Neuron (in vitro differentiated cells): ENCODE measurements at regions not wholly inside any gene's neighbourhood (a gene's known extent, or its start where the extent isn't known, plus 50 kb on each side); places are given as distances from the start of the nearest gene placed in this dataset.

ENCODE experiments used
- H2AFZ ChIP-seq: one replicate; pipeline ENCODE4 v1.6.1; 2013; ENCODE audit warnings: low read depth, mild to moderate bottlenecking, inconsistent platforms, low read length, moderate library complexity
- H3K27me3 ChIP-seq: one replicate; pipeline ENCODE4 v1.6.1; 2013; ENCODE audit warnings: low read length; ENCODE audit not compliant: insufficient read depth
- H3K36me3 ChIP-seq: one replicate; pipeline ENCODE4 v1.6.1; 2013; ENCODE audit warnings: low read length; ENCODE audit not compliant: insufficient read depth
- H3K4me1 ChIP-seq: one replicate; pipeline ENCODE4 v1.6.1; 2013; ENCODE audit warnings: low read length; ENCODE audit not compliant: insufficient read depth
- H3K4me3 ChIP-seq: 2 replicates; pipeline ENCODE4 v1.5.1; 2013; ENCODE audit warnings: mild to moderate bottlenecking, low read length, moderate library complexity
- H3K9me3 ChIP-seq: one replicate; pipeline ENCODE4 v1.6.1; 2013; ENCODE audit warnings: low read length

DNA sequence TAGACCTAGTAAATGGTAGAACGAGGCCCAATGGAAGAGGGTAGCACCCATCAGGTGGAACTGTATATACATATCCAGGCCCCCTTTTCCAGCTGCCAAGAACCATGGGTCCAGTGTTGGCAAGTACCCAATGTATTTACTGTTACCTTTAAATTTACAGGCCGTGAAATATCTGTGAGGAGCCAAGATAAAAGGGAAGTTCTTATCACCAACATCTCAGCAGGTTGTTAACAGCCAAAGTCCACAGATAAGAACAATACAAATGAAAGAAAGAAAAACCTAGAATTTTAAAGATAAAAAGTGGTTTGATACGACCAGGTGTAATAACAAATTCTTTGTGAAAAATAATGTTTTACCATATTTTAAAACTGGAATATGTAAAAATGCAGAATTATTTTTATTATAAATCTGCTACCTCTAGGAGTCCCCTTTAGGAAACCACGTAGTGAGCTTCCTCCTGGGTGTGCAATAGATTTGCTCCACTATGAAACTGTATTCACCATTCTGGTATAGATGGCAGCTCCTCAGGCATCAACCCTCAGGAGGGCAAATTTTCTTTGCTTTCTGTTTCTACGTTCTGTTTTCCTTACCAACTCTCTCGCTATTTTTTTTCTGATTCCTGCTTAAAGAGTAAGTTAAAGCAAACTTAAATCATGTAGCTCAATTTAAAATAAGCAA, 292.2 kb upstream of the SLC10A2 start:
- Histone ChIP-seq H2AFZ (no peak overlapping the region), H3K4me3 (no peak overlapping the region), H3K9me3 (no peaks in the 10 kb centered on the region), H3K4me1 (peaks cover 2% of the 10 kb centered on the region), H3K36me3 (no peaks in the 10 kb centered on the region), H3K27me3 (peaks cover under 1% of the 10 kb centered on the region)

DNA sequence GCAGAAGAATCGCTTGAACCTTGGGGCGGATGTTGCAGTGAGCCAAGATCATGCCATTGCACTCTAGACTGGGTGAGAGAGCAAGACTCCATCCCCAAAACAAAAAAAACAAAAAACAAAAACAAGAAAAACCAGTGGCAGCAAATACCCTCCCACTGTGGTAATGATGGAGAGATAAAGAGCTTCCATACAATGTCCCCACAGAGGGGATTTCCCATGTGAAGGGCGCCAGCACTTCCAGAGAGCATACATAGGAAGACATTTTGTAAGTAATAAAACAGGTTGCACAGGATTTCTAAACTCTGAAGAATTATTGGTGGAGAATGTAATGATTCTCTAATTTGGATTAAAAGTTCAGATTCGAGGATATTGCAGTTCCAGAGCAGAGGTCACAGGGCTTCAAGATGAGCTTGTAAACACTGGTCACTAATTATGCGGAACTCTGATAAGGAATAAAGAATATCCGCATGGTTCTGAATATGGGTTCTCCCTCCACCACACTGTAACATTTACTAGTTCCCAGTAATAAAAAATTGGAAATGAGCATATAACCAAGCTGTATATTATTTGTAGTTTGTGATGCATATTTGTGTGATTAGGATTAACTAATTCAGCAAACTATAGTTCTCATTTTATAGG, 290.1 kb upstream of the SLC10A2 start:
- peaks cover 9% of the 10 kb centered on the region for H3K4me1 ChIP-seq
- H2AFZ ChIP-seq, result no peak overlapping the region
- no peaks in the 10 kb centered on the region for H3K36me3 ChIP-seq
- no peak overlapping the region for H3K4me3 ChIP-seq
- no peaks in the 10 kb centered on the region for H3K9me3 ChIP-seq
- H3K27me3 ChIP-seq, result no peaks in the 10 kb centered on the region

DNA sequence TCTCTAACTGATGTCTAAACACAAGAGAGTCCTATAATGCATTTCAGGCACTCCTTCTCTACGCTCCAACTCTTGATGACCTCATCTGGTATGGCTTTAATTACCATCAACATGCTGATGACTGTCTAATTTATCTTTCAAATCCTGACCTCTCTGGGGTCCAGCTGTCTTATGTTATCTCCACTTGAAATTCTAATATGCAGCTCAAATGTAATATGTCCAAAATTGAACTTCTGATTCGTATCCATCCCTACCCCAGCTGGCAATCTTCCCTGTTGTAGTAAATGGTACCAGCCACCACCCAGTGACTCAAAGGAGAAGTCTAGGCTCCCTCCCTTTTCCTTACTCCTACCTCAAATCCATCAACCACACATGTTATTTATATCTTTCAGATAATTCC, 288.0 kb upstream of the SLC10A2 start:
- no peak overlapping the region for H3K4me3 ChIP-seq
- no peak overlapping the region for H2AFZ ChIP-seq
- H3K9me3 ChIP-seq, result no peaks in the 10 kb centered on the region
- no peaks in the 10 kb centered on the region for H3K36me3 ChIP-seq
- H3K4me1 ChIP-seq, result peaks cover 18% of the 10 kb centered on the region
- H3K27me3 ChIP-seq, result no peaks in the 10 kb centered on the region

DNA sequence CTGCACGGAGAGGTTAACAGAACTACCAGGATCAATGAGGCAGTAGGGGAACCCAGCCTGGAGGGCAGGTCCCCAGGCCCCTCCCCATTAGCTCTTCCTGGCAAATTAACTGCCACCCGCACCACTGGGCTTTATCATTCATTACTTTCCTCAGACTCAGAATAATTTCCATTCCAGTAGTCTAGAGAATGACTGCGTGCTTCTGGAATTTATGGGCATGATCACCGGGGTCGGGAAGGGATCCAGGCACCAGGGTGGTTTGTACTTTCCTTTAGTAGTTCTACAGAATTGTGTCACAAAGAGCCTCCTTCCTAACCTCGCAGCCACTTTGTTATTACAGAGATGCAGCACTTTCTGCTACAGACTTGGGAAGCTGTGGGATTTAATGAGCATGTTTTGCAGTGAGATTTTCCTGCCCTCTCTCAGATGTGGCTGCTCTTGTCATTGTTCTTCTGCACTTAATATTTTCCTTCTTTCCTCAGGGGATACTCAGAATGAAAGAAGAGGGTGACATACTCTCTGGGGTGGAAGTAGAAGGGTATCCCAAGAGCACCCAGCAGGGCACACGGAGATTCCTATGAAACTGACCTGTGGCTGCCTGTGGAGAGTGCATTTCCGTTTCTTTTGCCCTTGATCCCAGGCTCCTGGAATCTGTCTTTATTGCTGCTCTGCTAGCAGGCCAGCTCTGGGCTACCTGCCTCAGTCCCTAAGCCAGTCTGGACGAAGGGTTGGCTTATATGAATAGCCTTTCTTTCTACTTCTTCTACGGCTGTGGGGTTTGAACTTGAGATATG, 285.0 kb upstream of the SLC10A2 start:
- no peak overlapping the region for H2AFZ ChIP-seq
- no peak overlapping the region for H3K4me3 ChIP-seq
- H3K27me3 ChIP-seq, result no peaks in the 10 kb centered on the region
- H3K4me1 ChIP-seq, result peaks cover 18% of the 10 kb centered on the region
- H3K9me3 ChIP-seq, result no peaks in the 10 kb centered on the region
- no peaks in the 10 kb centered on the region for H3K36me3 ChIP-seq

DNA sequence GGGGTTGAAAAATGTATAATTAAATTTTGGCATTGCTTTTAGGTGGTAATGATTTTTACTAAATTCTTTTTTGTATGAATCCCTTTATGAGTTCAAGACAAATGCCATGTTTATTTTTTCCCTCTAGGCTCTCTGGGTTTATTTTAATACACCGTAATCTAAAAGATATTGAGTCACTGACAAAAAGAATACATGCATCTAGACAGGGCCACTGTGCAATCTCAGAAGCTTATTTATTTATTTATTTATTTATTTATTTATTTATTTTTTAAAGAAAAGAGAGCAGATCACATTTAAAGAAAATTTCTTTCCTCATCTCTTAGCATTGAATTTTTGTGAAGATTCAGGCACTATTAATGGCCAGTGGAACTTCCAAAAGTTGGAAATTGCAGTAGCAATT, 283.9 kb upstream of the SLC10A2 start:
- H2AFZ ChIP-seq, result no peak overlapping the region
- no peaks in the 10 kb centered on the region for H3K27me3 ChIP-seq
- H3K4me3 ChIP-seq, result no peak overlapping the region
- peaks cover 18% of the 10 kb centered on the region for H3K4me1 ChIP-seq
- H3K36me3 ChIP-seq, result no peaks in the 10 kb centered on the region
- no peaks in the 10 kb centered on the region for H3K9me3 ChIP-seq

DNA sequence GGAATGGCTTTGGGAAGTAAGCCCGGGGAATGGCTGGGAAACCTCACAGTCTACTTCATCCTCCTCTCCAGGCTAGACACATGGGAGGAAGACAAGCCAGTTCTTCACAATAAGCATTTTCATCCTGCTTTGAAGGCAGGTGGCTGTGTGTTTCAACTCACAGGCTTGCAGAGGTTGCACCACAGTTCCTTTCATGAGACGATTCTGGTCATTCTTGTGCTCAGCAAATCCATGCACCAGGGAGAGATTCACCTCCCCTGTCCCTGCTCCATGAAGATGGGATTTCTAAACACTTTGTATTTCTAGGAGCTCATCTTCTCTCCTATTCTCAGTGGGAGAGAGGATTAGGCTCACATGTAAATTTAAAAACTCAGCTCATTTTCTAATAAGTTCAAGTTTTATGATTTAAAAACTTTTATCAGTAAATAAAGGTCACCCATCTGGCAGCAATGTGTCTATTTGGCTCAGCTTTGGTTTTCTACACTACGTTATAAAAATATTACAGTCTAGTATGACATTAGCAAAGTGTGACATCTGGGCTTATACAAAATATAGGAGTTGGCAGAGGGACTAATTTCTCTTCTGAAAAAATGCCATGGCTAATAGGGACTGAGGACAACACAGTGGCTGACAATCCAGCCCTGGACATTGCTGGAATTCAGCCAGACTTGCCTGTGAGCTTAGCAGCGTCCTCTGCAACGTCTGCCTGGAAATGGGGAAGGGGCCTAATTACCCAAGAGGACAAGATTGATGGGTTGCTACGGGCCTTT, 283.2 kb upstream of the SLC10A2 start:
- H3K4me1 ChIP-seq, result peaks cover 18% of the 10 kb centered on the region
- no peaks in the 10 kb centered on the region for H3K9me3 ChIP-seq

DNA sequence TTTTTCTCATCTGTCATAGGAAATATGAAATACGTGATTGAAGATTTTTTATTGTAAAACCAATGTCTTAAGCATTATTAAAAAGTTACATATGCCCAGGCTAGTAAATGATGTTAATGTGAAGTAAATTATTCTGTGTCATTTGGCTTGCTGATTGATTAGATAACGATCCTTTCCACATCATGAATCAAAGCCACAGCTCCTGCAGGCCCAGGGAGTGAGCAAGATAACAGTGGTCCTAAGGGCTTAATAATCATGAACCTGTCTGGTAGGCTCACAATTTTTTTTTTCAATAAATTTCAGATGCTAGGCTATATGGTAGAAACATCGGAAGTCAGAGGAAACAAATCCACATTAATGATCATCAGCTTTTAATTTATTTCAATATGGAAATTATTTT, 269.0 kb upstream of the SLC10A2 start:
- Histone ChIP-seq H3K36me3 (no peaks in the 10 kb centered on the region), H3K9me3 (no peaks in the 10 kb centered on the region), H2AFZ (no peak overlapping the region), H3K4me3 (no peak overlapping the region), H3K27me3 (no peaks in the 10 kb centered on the region), H3K4me1 (no peaks in the 10 kb centered on the region)

More for the DNA sequence above, 283.2 kb upstream of the SLC10A2 start:
- no peak overlapping the region for H3K4me3 ChIP-seq
- no peaks in the 10 kb centered on the region for H3K27me3 ChIP-seq
- no peaks in the 10 kb centered on the region for H3K36me3 ChIP-seq
- no peak overlapping the region for H2AFZ ChIP-seq

DNA sequence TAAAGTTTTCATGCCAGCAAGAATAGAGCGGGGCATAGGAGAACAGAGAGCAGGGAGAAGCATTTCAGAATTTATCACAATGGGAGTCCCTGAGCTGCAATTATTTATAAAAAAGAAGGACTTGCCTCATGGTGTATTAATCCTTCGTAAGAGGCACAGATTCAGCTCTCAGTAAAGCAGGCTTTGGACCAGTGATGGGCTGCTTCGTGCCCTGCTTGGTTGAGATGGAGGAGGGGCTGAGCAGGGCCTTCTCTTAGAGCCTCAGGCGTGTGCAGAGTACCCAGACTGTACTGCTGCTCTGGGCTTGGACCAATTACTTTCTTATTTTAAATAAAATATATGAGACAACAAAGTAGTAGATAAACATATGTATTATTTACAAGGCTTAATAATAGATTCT, 265.7 kb upstream of the SLC10A2 start:
- no peak overlapping the region for H2AFZ ChIP-seq
- H3K9me3 ChIP-seq, result no peaks in the 10 kb centered on the region
- H3K4me3 ChIP-seq, result no peak overlapping the region
- H3K4me1 ChIP-seq, result no peaks in the 10 kb centered on the region
- H3K27me3 ChIP-seq, result no peaks in the 10 kb centered on the region
- H3K36me3 ChIP-seq, result no peaks in the 10 kb centered on the region

DNA sequence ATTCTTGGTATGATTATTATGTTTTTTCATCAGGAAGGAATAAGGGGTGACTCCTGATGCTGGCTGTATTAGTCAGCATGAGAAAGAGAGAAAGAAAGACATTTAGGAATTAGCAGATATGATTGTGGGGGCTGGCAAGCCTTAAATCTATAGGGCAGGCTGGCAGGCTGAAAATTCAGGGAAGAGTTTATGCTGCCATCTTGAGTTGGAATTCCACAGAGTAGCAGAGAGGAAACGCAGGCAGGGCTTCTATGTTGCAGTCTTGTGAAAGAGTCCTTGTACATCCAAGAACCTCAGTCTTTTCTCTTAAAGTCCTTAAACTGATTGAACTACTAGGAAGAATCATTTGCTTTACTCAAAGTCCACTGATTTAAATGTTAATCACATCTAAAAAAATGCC, 262.7 kb upstream of the SLC10A2 start:
- Histone ChIP-seq H3K4me3 (no peak overlapping the region), H3K36me3 (no peaks in the 10 kb centered on the region), H3K4me1 (peaks cover 4% of the 10 kb centered on the region), H3K9me3 (no peaks in the 10 kb centered on the region), H3K27me3 (no peaks in the 10 kb centered on the region), H2AFZ (no peak overlapping the region)

DNA sequence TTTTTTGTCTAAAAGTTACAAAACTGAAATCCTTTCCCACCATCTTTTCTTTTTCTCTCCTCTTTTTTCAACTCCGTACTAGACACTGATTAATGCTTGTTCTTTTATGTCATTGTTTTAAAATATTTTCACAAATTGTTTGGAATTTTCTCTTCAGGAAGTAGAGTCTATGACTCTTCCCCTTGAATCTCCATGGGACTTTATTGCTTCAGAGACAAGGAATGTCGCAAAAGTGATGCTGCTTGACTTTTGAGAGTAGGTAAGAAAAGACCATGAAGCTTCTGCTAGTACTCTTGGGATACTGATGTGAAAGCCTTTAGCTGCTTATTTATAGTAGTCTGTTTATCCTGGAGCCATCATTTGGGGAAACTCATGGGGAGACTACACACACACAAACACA, 260.1 kb upstream of the SLC10A2 start:
- Histone ChIP-seq H3K36me3 (no peaks in the 10 kb centered on the region), H3K27me3 (no peaks in the 10 kb centered on the region), H3K9me3 (no peaks in the 10 kb centered on the region), H3K4me3 (no peak overlapping the region), H2AFZ (peak overlapping the region; percentile 33), H3K4me1 (peaks cover 4% of the 10 kb centered on the region)

DNA sequence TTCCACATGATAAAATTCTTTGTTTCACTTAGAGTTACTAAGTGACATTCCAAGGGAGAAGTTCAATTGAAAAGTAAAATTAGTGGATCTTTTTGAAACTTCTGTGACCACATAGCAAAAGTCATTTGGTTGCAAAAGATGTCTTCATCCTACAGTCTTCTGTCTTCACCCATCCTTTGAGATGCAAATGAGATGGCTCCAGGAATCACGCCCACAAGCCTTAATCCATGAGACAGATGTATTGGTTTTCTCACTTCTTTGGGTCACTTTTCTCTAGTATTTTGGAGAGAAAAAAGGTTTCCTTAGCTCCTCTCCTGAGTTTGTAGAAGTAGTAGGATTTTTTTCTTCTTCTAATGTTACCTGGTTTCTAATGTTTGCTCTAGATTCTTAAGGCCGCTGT, 259.5 kb upstream of the SLC10A2 start:
- H3K4me3 ChIP-seq, result no peak overlapping the region

DNA sequence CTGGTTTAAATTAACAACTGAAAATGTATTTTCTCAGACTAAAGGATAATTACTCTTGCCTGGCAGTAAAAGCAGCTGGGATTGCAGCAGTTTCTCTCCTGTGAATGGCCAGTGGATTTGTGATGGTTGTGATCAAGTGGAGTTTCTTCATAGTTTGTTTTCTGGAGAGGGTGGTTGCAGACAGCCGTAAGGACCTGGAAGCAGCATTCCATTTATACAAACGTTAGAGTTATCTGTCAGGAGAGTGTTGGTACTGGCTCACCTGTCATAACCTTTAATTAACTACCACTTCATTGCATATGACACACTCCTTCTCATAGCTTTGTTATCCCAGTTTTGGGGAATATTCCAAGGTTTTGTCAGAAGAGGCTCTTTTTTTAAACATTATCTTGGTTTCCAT, 258.4 kb upstream of the SLC10A2 start:
- H2AFZ ChIP-seq, result no peak overlapping the region
- H3K4me3 ChIP-seq, result no peak overlapping the region
- no peaks in the 10 kb centered on the region for H3K9me3 ChIP-seq
- H3K36me3 ChIP-seq, result no peaks in the 10 kb centered on the region
- H3K4me1 ChIP-seq, result peaks cover 4% of the 10 kb centered on the region
- no peaks in the 10 kb centered on the region for H3K27me3 ChIP-seq

More for the DNA sequence above, 259.5 kb upstream of the SLC10A2 start:
- Histone ChIP-seq H3K4me1 (peaks cover 4% of the 10 kb centered on the region), H3K36me3 (no peaks in the 10 kb centered on the region), H3K9me3 (no peaks in the 10 kb centered on the region), H2AFZ (no peak overlapping the region), H3K27me3 (no peaks in the 10 kb centered on the region)

DNA sequence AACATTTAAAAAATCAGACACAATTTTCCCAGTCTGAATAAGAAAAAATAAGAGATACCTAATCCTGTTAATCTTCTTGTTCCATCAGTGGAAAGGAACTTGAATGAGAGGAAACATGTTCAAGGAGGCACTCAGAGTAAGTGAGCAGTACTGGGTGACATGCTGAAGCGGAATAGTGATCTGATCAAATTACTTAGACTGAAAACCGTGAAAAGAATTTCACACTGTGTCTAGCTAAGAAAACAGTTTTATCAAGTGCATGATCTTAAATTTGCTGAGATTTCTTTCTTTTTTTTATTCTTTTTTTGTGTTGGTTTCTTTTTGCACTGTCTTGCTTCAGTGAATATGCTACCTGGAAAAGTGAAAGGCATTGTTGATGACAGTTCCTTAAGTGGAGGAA, 249.5 kb upstream of the SLC10A2 start:
- Histone ChIP-seq H3K9me3 (no peaks in the 10 kb centered on the region), H3K4me3 (no peak overlapping the region), H2AFZ (no peak overlapping the region), H3K36me3 (no peaks in the 10 kb centered on the region), H3K27me3 (no peaks in the 10 kb centered on the region), H3K4me1 (no peaks in the 10 kb centered on the region)
